ENCODE measurements at regions not wholly inside any gene's neighbourhood (a gene's known extent, or its start where the extent isn't known, plus 50 kb on each side); places are given as distances from the start of the nearest gene placed in this dataset.

GRCh38 chr10:128579901-128580300 is 453.7 kb upstream of the MKI67 start:
- H3K9ac ChIP-seq (ENCODE audit: insufficient read depth in 1 of 2, low read depth in 2 of 2, low read length in 2 of 2), result 0 out of 4 replicates have a peak overlapping the region, but pooled peaks of 1 of the 2 experiments have one; percentile 24
- intact Hi-C loops (cut with micrococcal nuclease), result loop anchor here (2.0 to 10.0 kb wide), 2 partner anchors 19 to 155 kb away; no protein-coding TSS in a partner anchor
- peaks cover 0 to 27% of the 10 kb centered on the region in 2 experiments; a peak in 3 of 5 replicates for H3K4me1 ChIP-seq (replicated peaks in 1 of 2; ENCODE audit: control insufficient read depth in 2 of 2, insufficient read depth in 2 of 2, low read length in 2 of 2)
- H3K36me3 ChIP-seq (ENCODE audit: control insufficient read depth, insufficient read depth, low read length), result no peaks in the 10 kb centered on the region
- no peak for TF ChIP-seq MEF2D (tag; conservative IDR thresholded peaks at IDR 0.05; ENCODE audit: low read depth)
- TF ChIP-seq GATA2 (CRISPR knock-in tag; IDR thresholded peaks at IDR 0.05), result no peak
- TF ChIP-seq PBX2 (CRISPR knock-in tag; IDR thresholded peaks at IDR 0.05; ENCODE audit: low read depth), result no peak
- 0 out of 2 replicates have a peak, but pooled peaks have one; percentile 0 for TF ChIP-seq PBX2 (tag; conservative IDR thresholded peaks at IDR 0.05; ENCODE audit: low read depth)
- TF ChIP-seq POLR2G (IDR thresholded peaks at IDR 0.05; ENCODE audit: low read depth, low read length), result no peak
- no peak for TF ChIP-seq FOS (IDR thresholded peaks at IDR 0.05; ENCODE audit: extremely low read depth, insufficient read length)
- no peak for TF ChIP-seq ZNF239 (CRISPR knock-in tag; IDR thresholded peaks at IDR 0.05)
- ChIA-PET CTCF (ENCODE audit: low intra/inter-chr PET ratio) (no interaction called here), POLR2A (interaction anchor here (1.8 kb wide), 1 partner anchor 10 kb away, joined by 5 read pairs; no protein-coding TSS in a partner anchor)
- no peaks in the 10 kb centered on the region for H3K9me3 ChIP-seq (replicated peaks; ENCODE audit: control insufficient read depth, insufficient read depth, low read depth, low read length)
- 45% methylated on average over 3 of the region's 3 CpGs for WGBS (ENCODE audit: insufficient coverage, low coverage, missing lambda C conversion rate)
- H3K27me3 ChIP-seq (ENCODE audit: control insufficient read depth in 2 of 2, insufficient read depth in 2 of 2, low read length in 2 of 2), result no peaks in the 10 kb centered on the region
- no peaks in the 10 kb centered on the region for H4K20me1 ChIP-seq (replicated peaks; ENCODE audit: control insufficient read depth, insufficient read depth, low read length)
- ATAC-seq, result no peak
- H3K27ac ChIP-seq (ENCODE audit: extremely low read depth, low read depth, low read length), result no peak overlapping the region
- no peak overlapping the region for H3K4me2 ChIP-seq (ENCODE audit: insufficient read depth, low read length)
- DNase-seq (ENCODE audit: extremely low read depth in 1 of 4, low spot score in 3 of 4), result no peak
- no peak overlapping the region for H3K4me3 ChIP-seq
- peak overlapping the region; percentile 55; the same call in 1 of the 2 replicates for H2AFZ ChIP-seq (ENCODE audit: low read depth, low read length)
- H3K79me2 ChIP-seq (ENCODE audit: control insufficient read depth, insufficient read depth, low read length), result no peaks in the 10 kb centered on the region
- FAIRE-seq, result no peak
- in situ Hi-C loops (cut with MboI), result loop anchor here (25.0 kb wide), 1 partner anchor 1532 kb away; the partner anchor contains the start of gene C10orf143
- no peaks in the 10 kb centered on the region for H3K9me1 ChIP-seq (ENCODE audit: control insufficient read depth, insufficient read depth, low read length)
- BruUV-seq (replicated peaks), result no TSS peak

All from K562 (cell line).